GM21423 (cell line): ENCODE measurements at regions not wholly inside any gene's neighbourhood (a gene's known extent, or its start where the extent isn't known, plus 50 kb on each side); places are given as distances from the start of the nearest gene placed in this dataset.
"Not testable (repeated sequence)": the region's sequence is repeated elsewhere in the genome, so short reads cannot be mapped to it uniquely, and the experiment has no call there.

Experiments used
- ATAC-seq: cut with Tn5 transposase; IDR thresholded peaks from one replicate; pipeline ENCODE4 v1.9.1; 2021; ENCODE audit warnings: mild to moderate bottlenecking, moderate library complexity; ENCODE audit not compliant: unreplicated experiment

GRCh38 chr5:25405850-25406249 is 761.1 kb upstream of the CDH10 start:
- no peak for ATAC-seq

DNA sequence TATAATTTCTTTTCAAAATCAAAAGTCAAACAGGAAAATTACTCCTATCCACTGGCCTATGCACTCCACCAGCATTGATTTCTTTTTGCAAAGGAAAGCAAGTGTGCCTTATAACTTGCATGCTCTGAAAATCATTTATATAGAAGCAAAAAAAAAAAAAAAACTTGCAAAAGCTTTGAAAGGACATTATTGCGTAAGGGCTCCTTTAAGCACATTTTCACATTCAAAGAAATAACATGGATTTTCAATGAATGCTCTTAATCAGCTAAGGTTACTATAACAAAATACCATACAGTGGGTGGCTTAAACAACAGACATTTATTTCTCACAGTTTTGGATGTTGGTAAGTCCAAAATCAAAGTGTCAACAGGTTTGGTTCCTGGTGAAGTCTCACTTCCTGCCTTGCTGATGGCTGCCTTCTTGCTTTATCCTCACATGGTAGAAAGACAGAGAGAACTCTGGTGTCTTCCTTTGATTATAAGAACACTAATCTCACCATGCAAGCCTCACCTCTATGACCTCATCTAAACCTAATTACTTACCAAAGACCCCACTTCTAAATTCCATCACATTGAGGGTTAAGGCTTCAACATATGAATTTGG is 755.2 kb upstream of the CDH10 start:
- ATAC-seq = no peak

GRCh38 chr5:25393957-25394356 is 749.2 kb upstream of the CDH10 start:
- no peak for ATAC-seq

GRCh38 chr5:25393256-25393655 is 748.5 kb upstream of the CDH10 start:
- no peak for ATAC-seq

GRCh38 chr5:25387953-25388352 is 743.2 kb upstream of the CDH10 start:
- ATAC-seq = no peak

DNA sequence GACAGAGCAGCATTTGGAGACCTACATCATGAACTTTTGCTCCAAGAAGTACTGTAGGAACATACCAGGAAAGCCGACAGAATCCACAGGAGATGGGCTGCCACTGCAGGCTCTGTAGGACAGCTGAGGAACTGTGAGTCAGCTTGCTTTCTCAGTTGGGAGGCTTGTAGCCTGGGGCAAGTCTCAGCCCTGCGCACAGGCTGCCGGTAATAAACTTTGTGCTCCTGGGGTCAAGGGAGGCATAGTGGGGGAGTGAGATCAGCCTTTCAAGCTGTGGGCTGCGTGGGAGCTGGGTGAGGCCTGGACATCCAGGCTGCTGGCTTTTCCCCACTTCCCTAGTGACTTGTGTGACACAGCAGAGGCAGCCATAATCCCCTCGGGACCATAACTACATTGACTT is 718.0 kb upstream of the CDH10 start:
- ATAC-seq = no peak

- no peak for ATAC-seq
These were observed 714.1 kb upstream of the CDH10 start for GRCh38 chr5:25358919-25359318.

GRCh38 chr5:25357605-25358004 is 712.8 kb upstream of the CDH10 start:
- ATAC-seq = no peak

DNA sequence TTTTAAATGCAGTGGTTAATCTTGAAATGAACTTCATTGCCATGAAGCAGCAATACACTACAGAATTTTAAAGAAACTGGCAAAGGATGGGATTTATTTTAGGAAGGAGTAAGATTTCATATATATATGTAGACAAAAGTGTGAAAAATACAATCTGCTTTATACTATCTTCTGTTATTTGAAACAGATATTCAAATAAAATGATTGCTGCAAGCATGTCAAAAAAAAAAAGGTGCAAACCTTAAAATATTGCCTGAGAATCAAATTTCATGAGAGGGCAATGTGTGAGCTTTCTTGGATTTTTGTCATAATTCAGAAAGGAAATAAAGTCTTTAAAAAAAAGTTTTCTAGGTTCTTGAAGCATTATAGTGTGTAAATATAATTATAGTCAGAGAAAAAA is 705.0 kb upstream of the CDH10 start:
- no peak for ATAC-seq

GRCh38 chr5:25345240-25345771 is 700.5 kb upstream of the CDH10 start:
- no peak for ATAC-seq

DNA sequence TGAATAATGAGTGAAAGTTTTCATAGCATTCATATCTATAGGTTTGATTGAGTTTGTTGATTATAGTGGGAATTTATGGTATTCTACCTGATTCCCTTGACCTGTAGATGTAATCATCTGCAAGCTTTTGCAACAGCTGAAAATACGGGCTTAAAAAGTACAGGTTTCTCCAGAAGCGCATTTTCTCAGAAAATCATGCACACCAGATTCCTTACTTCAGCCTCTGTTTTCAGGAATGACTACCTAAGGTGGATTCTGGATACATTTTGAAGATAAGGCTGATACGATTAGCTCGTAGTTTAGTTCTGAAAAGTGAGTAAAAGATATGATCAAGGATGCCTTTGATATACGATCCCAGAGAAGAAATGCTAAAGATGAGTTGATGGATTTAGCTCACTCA is 694.8 kb upstream of the CDH10 start:
- no peak for ATAC-seq

GRCh38 chr5:25334350-25334749 is 689.6 kb upstream of the CDH10 start:
- ATAC-seq = no peak

- no peak for ATAC-seq
These were observed 685.9 kb upstream of the CDH10 start for GRCh38 chr5:25330721-25331120.

DNA sequence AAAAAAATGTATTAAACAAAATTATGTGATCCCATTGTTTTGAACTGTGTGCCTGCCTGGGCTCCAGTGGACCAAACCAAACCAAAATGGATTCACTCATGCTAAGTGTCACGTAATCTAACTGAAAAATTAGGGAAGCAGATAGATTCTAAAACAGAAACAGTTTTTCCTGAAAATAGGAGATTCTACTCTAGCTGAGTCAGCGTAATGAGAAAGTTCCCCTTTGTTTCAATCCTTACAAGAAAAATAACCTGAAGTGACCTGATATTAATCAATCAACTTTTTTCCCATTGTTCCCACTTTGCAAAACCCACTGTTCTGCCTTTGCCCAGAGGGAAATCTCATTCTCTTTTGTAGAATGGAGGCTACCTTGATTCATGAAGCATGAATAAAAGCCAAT is 682.4 kb upstream of the CDH10 start:
- no peak for ATAC-seq

- ATAC-seq = no peak
These were observed 657.1 kb upstream of the CDH10 start for GRCh38 chr5:25301836-25302235.

- ATAC-seq = no peak
These were observed 650.3 kb upstream of the CDH10 start for GRCh38 chr5:25295067-25295466.

DNA sequence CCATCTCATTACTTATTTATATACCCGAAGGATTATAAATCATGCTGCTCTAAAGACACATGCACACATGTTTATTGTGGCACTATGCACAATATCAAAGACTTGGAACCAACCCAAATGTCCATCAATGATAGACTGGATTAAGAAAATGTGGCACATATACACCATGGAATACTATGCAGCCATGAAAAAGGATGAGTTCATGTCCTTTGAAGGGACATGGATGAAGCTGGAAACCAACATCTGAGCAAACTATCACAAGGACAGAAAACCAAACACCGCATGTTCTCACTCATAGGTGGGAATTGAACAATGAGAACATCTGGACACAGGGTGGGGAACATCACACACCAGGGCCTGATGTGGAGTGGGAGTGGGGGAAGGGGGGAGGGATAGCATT is 645.0 kb upstream of the CDH10 start:
- not testable (repeated sequence) for ATAC-seq

GRCh38 chr5:25286319-25286718 is 641.5 kb upstream of the CDH10 start:
- ATAC-seq = no peak

GRCh38 chr5:25285136-25285535 is 640.4 kb upstream of the CDH10 start:
- no peak for ATAC-seq

DNA sequence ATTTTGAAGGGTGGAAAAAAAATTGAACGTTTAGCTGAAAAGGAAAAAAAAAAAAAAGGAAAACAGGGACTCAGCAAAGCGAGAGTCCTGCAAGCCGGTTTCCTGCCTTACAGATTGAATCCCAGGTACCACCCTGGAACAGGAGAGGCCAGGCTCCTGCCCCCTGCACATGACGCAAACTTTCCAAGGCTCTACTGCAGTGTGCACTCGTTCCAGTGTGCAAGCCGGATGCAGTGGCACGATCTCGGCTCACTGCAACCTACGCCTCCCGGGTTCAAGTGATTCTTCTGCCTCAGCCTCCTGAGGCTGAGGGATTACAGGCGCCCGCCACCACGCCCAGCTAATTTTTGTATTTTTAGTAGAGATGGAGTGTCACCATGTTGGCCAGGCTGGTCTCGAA is 618.7 kb upstream of the CDH10 start:
- ATAC-seq = not testable (repeated sequence)

- no peak for ATAC-seq
These were observed 617.4 kb upstream of the CDH10 start for GRCh38 chr5:25262221-25262620.

DNA sequence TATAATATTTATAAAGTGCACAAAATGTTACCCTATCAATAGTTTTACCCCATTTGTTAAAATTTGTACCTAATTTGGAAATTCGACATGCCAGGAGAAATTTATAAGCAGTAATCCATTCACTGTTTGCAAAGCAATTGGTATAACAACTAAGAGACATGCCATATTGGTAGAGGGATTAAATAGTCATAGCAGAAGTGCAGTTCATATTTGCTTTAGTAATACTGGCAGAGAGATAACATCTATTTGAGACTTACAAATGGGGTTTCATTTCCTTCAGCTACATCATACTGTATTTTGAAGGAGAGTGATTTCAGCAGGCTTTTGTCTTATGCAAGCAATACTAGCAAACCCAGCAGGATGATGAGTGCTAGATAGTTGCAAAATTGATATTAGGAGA is 610.4 kb upstream of the CDH10 start:
- no peak for ATAC-seq

DNA sequence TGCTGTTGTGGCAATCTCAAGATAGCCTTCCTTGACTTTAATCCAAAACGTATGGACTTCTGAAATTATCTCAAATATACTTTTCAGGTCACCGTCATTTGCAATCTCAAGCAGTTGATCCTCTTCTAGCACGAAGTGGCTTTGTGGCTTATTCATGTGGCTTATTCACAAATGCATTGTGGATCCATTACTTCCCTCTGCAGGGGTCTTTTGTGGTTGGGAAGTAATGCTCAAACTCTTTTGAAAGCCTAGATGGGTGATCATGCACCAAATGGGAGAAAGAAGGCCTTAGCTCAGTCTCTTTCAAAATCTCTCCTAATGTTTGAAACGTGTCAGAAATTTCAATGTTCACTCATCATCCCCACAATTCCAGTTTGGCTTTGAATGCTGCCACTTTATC is 597.2 kb upstream of the CDH10 start:
- no peak for ATAC-seq
